ENCODE measurements at regions not wholly inside any gene's neighbourhood (a gene's known extent, or its start where the extent isn't known, plus 50 kb on each side); places are given as distances from the start of the nearest gene placed in this dataset.

GRCh38 chr10:118412932-118413331 is 70.8 kb upstream of the FAM204A start:
- TF ChIP-seq USF2 (CRISPR knock-in tag; IDR thresholded peaks at IDR 0.05) (no peak), IRF2 (CRISPR knock-in tag; IDR thresholded peaks at IDR 0.05; ENCODE audit: borderline replicate concordance, low read depth) (no peak), ZNF281 (CRISPR knock-in tag; IDR thresholded peaks at IDR 0.05) (no peak), CTCF (IDR thresholded peaks at IDR 0.05) (no peak), FOXK1 (CRISPR knock-in tag; IDR thresholded peaks at IDR 0.05) (no peak), ATF3 (CRISPR knock-in tag; conservative IDR thresholded peaks at IDR 0.05) (no peak), MAX (CRISPR knock-in tag; IDR thresholded peaks at IDR 0.05) (no peak), SP1 (CRISPR knock-in tag; conservative IDR thresholded peaks at IDR 0.05) (no peak), JUN (CRISPR knock-in tag; IDR thresholded peaks at IDR 0.05) (no peak)
